ENCODE measurements at regions not wholly inside any gene's neighbourhood (a gene's known extent, or its start where the extent isn't known, plus 50 kb on each side); places are given as distances from the start of the nearest gene placed in this dataset.

DNA sequence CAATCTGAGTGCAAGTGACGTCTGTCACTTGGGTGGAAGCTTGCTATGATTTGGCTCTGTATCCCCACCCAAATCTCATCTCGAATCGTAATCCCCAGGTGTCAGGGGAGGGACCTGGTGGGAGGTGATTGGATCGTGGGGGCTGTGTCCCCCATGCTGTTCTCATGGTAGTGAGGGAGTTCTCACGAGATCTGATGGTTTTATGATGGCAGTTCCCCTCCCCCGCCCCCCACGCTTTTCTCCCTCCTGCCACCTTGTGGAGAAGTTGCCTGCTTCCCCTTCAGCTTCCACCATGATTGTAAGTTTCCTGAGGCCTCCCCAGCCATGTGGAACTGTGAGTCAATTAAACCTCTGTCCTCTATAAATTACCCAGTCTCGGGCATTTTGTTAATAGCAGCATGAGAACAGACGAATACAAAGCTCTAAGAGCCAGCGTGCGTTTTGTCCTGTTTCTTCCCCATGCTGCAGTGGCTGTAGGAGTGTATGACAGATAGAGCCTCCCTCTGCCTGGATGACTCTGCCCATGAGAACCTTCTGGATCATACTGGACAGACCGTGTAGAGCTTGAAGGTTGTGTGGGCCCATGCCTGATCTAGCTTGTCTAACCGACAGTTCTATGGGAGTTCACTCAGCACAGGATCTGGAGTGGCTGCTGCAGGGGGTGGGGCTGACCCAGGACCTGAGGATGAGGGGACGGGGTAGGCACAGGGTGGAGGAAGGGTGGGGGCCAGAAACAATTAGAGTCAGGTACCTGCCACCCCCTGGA lies 139.7 kb upstream of the ERRFI1 start:
- no peaks in the 10 kb centered on the region for H3K36me3 ChIP-seq (ENCODE audit: insufficient read depth, low read length)
- 0 out of 2 replicates have a peak overlapping the region, but pooled peaks have one; percentile 17 for H3K9ac ChIP-seq (ENCODE audit: low read depth, low read length)
- peaks cover 25% of the 10 kb centered on the region for H3K4me1 ChIP-seq (ENCODE audit: insufficient read depth, low read length)
- no peaks in the 10 kb centered on the region for H3K27me3 ChIP-seq (ENCODE audit: insufficient read depth, low read length)
- H3K9me3 ChIP-seq (ENCODE audit: insufficient read depth, low read depth, low read length): no peaks in the 10 kb centered on the region
- 82% methylated on average over 13 of the region's 14 CpGs for WGBS
- no peak overlapping the region for H3K4me3 ChIP-seq (ENCODE audit: low read length)
- peak overlapping the region; percentile 85 for H3K27ac ChIP-seq (ENCODE audit: low read depth, low read length)

GRCh38 chr1:8164670-8165069 lies 138.6 kb upstream of the ERRFI1 start:
- Histone ChIP-seq H3K27ac (ENCODE audit: low read depth, low read length) (no peak overlapping the region), H3K4me1 (ENCODE audit: insufficient read depth, low read length) (peaks cover 23% of the 10 kb centered on the region), H3K9ac (ENCODE audit: low read depth, low read length) (no peak overlapping the region), H3K36me3 (ENCODE audit: insufficient read depth, low read length) (no peaks in the 10 kb centered on the region), H3K27me3 (ENCODE audit: insufficient read depth, low read length) (no peaks in the 10 kb centered on the region), H3K9me3 (ENCODE audit: insufficient read depth, low read depth, low read length) (no peaks in the 10 kb centered on the region), H3K4me3 (ENCODE audit: low read length) (no peak overlapping the region)
- 89% methylated on average over 10 of the region's 10 CpGs for WGBS

DNA sequence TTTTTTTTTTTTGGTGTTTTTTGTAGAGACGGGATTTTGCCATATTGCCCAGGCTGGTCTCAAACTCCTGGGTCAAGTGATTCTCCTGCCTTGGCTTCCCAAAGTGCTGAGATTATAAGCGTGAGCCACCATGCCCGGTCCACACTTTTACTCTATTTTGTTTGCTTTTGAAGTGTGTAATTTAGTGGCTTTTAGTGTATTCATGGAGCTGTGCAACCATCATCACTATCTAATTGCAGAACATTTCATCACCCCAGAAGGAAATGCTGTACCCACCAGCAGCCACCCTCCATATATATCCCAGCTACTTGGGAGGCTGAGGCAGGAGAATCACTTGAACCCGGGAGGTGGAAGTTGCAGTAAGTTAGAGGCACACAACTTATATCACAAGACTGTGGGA lies 136.9 kb upstream of the ERRFI1 start:
- WGBS: 99% methylated on average over 4 of the region's 4 CpGs
- no peak overlapping the region for H3K4me3 ChIP-seq (ENCODE audit: low read length)
- peaks cover 20% of the 10 kb centered on the region for H3K4me1 ChIP-seq (ENCODE audit: insufficient read depth, low read length)
- H3K9me3 ChIP-seq (ENCODE audit: insufficient read depth, low read depth, low read length): no peaks in the 10 kb centered on the region
- H3K36me3 ChIP-seq (ENCODE audit: insufficient read depth, low read length): no peaks in the 10 kb centered on the region
- H3K9ac ChIP-seq (ENCODE audit: low read depth, low read length): no peak overlapping the region
- H3K27me3 ChIP-seq (ENCODE audit: insufficient read depth, low read length): no peaks in the 10 kb centered on the region
- no peak overlapping the region for H3K27ac ChIP-seq (ENCODE audit: low read depth, low read length)

- Histone ChIP-seq H3K9ac (ENCODE audit: low read depth, low read length) (no peak overlapping the region), H3K36me3 (ENCODE audit: insufficient read depth, low read length) (no peaks in the 10 kb centered on the region), H3K4me1 (ENCODE audit: insufficient read depth, low read length) (peaks cover 17% of the 10 kb centered on the region), H3K27ac (ENCODE audit: low read depth, low read length) (no peak overlapping the region), H3K4me3 (ENCODE audit: low read length) (no peak overlapping the region), H3K27me3 (ENCODE audit: insufficient read depth, low read length) (no peaks in the 10 kb centered on the region), H3K9me3 (ENCODE audit: insufficient read depth, low read depth, low read length) (no peaks in the 10 kb centered on the region)
- WGBS: 92% methylated on average over 7 of the region's 7 CpGs
These were observed 136.1 kb upstream of the ERRFI1 start for GRCh38 chr1:8162168-8162567.

GRCh38 chr1:8161546-8162105 lies 135.5 kb upstream of the ERRFI1 start:
- Histone ChIP-seq H3K9ac (ENCODE audit: low read depth, low read length) (no peak overlapping the region), H3K4me3 (ENCODE audit: low read length) (no peak overlapping the region), H3K27ac (ENCODE audit: low read depth, low read length) (no peak overlapping the region), H3K4me1 (ENCODE audit: insufficient read depth, low read length) (peaks cover 12% of the 10 kb centered on the region), H3K27me3 (ENCODE audit: insufficient read depth, low read length) (no peaks in the 10 kb centered on the region), H3K36me3 (ENCODE audit: insufficient read depth, low read length) (no peaks in the 10 kb centered on the region), H3K9me3 (ENCODE audit: insufficient read depth, low read depth, low read length) (no peaks in the 10 kb centered on the region)
- WGBS: 84% methylated on average over 9 of the region's 9 CpGs

DNA sequence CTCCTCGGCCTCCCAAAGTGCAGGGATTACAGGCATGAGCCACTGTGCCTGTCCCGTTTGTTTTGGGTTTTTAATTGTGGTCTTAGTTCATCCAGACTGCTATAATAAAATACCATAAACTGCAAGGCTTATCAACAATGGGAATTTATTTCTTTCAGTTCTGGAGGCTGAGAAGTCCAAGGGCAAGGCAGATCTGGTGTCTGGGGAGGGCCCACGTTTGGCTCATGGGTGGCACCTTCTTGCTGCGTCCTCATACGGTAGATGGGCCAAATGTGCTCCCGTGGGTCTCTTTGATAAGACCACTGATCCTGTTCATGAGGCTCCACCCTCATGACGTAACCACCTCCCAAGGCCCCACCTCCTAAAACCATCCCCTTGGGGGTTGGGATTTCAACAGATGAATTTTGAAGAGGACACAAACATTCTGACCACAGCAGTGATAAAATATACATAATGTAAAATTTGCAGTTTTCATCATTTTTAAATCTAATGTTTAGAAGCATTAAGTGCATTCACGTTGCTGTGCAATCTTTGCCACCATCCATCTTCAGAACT lies 133.4 kb upstream of the ERRFI1 start:
- peaks cover 9% of the 10 kb centered on the region; the same call in 1 of the 2 replicates for H3K4me1 ChIP-seq (ENCODE audit: insufficient read depth, low read length)
- no peak overlapping the region for H3K9ac ChIP-seq (ENCODE audit: low read depth, low read length)
- WGBS: 94% methylated on average over 7 of the region's 8 CpGs
- no peak overlapping the region for H3K4me3 ChIP-seq (ENCODE audit: low read length)
- no peaks in the 10 kb centered on the region for H3K36me3 ChIP-seq (ENCODE audit: insufficient read depth, low read length)
- H3K27me3 ChIP-seq (ENCODE audit: insufficient read depth, low read length): no peaks in the 10 kb centered on the region
- no peaks in the 10 kb centered on the region for H3K9me3 ChIP-seq (ENCODE audit: insufficient read depth, low read depth, low read length)
- H3K27ac ChIP-seq (ENCODE audit: low read depth, low read length): no peak overlapping the region

DNA sequence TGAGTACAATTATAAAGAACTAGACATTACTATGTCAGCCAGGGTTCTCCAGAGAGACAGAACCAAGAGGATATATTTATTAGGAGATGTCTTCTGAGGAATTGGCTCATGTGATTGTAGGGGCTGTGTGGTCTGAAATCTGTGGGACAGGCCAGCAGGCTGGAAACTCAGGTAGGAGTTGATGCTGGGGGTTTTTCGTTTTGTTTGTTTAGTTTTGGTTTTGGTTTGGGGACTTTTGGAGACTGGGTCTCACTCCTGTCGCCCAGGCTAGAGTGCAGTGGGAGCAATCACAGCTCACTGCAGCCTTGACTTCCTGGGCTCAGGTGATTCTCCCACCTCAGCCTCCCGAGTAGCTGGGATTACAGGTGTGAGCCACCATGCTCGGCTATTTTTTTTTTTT lies 132.9 kb upstream of the ERRFI1 start:
- H3K27me3 ChIP-seq (ENCODE audit: insufficient read depth, low read length): no peaks in the 10 kb centered on the region
- 94% methylated on average over 4 of the region's 4 CpGs for whole genome bisulfite sequencing
- peaks cover 9% of the 10 kb centered on the region; the same call in 1 of the 2 replicates for H3K4me1 ChIP-seq (ENCODE audit: insufficient read depth, low read length)
- H3K9me3 ChIP-seq (ENCODE audit: insufficient read depth, low read depth, low read length): no peaks in the 10 kb centered on the region
- H3K9ac ChIP-seq (ENCODE audit: low read depth, low read length): no peak overlapping the region
- no peaks in the 10 kb centered on the region for H3K36me3 ChIP-seq (ENCODE audit: insufficient read depth, low read length)
- no peak overlapping the region for H3K27ac ChIP-seq (ENCODE audit: low read depth, low read length)
- no peak overlapping the region for H3K4me3 ChIP-seq (ENCODE audit: low read length)

- Histone ChIP-seq H3K9ac (ENCODE audit: low read depth, low read length) (no peak overlapping the region), H3K4me1 (ENCODE audit: insufficient read depth, low read length) (peaks cover 9% of the 10 kb centered on the region; the same call in 1 of the 2 replicates), H3K9me3 (ENCODE audit: insufficient read depth, low read depth, low read length) (no peaks in the 10 kb centered on the region; the same call in 1 of the 2 replicates), H3K27me3 (ENCODE audit: insufficient read depth, low read length) (no peaks in the 10 kb centered on the region), H3K27ac (ENCODE audit: low read depth, low read length) (no peak overlapping the region), H3K4me3 (ENCODE audit: low read length) (no peak overlapping the region), H3K36me3 (ENCODE audit: insufficient read depth, low read length) (no peaks in the 10 kb centered on the region)
- WGBS: 97% methylated on average over 2 of the region's 2 CpGs
These were observed 131.7 kb upstream of the ERRFI1 start for GRCh38 chr1:8157765-8158164.

DNA sequence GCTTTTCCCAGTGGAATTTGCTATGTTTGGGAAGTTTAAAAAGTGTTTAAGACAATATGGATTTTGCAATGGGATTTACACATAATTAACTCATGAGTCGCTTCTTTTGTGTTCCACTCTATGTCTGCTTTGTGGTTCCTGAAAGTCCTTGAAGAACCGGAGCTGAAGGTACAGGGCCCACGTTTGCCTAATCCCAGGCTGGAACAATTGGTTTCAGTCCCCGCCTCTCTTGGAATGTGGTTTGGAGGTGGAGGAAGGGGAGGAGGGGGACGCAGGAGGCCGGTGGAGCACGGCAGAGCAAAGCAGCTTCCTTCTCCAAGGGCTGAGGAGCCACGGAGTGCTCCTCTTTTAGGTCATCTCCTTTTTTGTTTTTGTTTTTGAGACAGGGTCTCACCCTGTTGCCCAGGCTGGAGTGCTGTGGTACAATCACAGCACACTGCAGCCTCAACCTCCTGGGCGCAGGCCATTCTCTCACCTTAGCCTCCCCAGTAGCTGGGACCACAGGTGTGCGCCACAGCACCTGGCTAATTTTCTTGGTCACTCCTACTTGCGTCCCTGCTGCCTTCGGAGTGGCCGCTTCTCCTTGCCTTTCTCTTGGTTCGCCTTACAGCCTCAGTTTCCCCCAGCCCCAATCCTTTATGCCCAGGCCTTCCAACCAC lies 129.5 kb upstream of the ERRFI1 start:
- H3K27ac ChIP-seq (ENCODE audit: low read depth, low read length): peak overlapping the region; percentile 5; the same call in 1 of the 2 replicates
- H3K9me3 ChIP-seq (ENCODE audit: insufficient read depth, low read depth, low read length): no peaks in the 10 kb centered on the region; the same call in 1 of the 2 replicates
- no peak overlapping the region for H3K9ac ChIP-seq (ENCODE audit: low read depth, low read length)
- H3K27me3 ChIP-seq (ENCODE audit: insufficient read depth, low read length): no peaks in the 10 kb centered on the region
- 55% methylated on average over 14 of the region's 14 CpGs for WGBS
- H3K4me1 ChIP-seq (ENCODE audit: insufficient read depth, low read length): peaks cover 9% of the 10 kb centered on the region; the same call in 1 of the 2 replicates
- no peak overlapping the region for H3K4me3 ChIP-seq (ENCODE audit: low read length)
- H3K36me3 ChIP-seq (ENCODE audit: insufficient read depth, low read length): no peaks in the 10 kb centered on the region

DNA sequence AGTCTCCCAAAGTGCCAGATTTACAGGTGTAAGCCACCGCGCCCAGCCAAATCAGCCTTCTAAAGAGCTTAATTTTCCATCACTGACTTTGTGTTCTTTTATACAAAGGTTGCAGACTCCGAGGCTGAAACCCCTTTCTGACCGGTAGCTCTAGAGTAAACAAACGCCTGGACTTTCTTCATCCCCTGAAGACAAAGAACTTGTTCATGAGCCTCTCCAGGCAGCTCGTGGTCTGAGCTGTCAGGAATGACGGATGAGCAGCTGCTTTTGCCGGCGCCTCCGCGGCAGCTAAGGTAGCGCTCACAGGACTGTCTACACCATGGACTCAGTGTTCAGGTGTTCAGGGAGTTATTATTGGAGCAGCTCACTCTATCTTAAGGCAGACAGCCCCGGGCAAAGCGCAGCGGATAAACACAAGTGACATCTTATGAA lies 128.5 kb upstream of the ERRFI1 start:
- Histone ChIP-seq H3K9ac (ENCODE audit: low read depth, low read length) (no peak overlapping the region), H3K4me3 (ENCODE audit: low read length) (no peak overlapping the region), H3K9me3 (ENCODE audit: insufficient read depth, low read depth, low read length) (no peaks in the 10 kb centered on the region; the same call in 1 of the 2 replicates), H3K36me3 (ENCODE audit: insufficient read depth, low read length) (no peaks in the 10 kb centered on the region), H3K27ac (ENCODE audit: low read depth, low read length) (no peak overlapping the region), H3K27me3 (ENCODE audit: insufficient read depth, low read length) (no peaks in the 10 kb centered on the region), H3K4me1 (ENCODE audit: insufficient read depth, low read length) (peaks cover 9% of the 10 kb centered on the region; the same call in 1 of the 2 replicates)
- 71% methylated on average over 15 of the region's 15 CpGs for WGBS

DNA sequence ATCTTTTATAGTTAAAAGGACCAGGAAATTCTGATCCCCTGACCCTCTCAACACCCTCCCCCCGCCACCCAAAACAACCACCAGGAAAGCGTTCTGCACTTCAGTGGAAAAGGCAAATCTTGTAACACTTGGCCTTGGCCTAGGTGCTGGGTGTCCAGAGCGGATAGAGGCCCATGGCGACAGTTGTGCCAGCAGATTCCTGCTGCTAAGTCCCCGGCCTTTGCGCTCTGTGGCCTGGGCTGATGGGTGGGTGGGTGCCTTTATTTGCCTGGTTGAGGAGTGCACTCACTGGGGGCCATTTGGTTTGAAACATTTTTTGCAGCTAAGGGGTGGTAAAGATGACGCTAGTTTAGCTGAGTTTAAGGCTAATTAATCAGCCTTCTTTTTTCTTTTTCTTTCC lies 127.9 kb upstream of the ERRFI1 start:
- Histone ChIP-seq H3K27ac (ENCODE audit: low read depth, low read length) (no peak overlapping the region), H3K4me1 (ENCODE audit: insufficient read depth, low read length) (peaks cover 9% of the 10 kb centered on the region; the same call in 1 of the 2 replicates), H3K4me3 (ENCODE audit: low read length) (no peak overlapping the region), H3K9me3 (ENCODE audit: insufficient read depth, low read depth, low read length) (no peaks in the 10 kb centered on the region; the same call in 1 of the 2 replicates), H3K9ac (ENCODE audit: low read depth, low read length) (no peak overlapping the region), H3K36me3 (ENCODE audit: insufficient read depth, low read length) (no peaks in the 10 kb centered on the region), H3K27me3 (ENCODE audit: insufficient read depth, low read length) (no peaks in the 10 kb centered on the region)
- WGBS: 95% methylated on average over 7 of the region's 7 CpGs

Measured in HUES64 (cell line).